CD4-positive, alpha-beta T cell (primary cell): ENCODE measurements at regions not wholly inside any gene's neighbourhood (a gene's known extent, or its start where the extent isn't known, plus 50 kb on each side); places are given as distances from the start of the nearest gene placed in this dataset.

Source experiments
- ATAC-seq: fragments of 200-7000 bp; cut with Tn5 transposase; one replicate; pipeline ENCODE4 v1.10.0; 2022; ENCODE audit warnings: mild to moderate bottlenecking; ENCODE audit not compliant: poor library complexity
- CTCF ChIA-PET: fragments of 350-600 bp; sonication (Branson Sonifier 250); formaldehyde crosslinking; loops from one replicate; lab custom pipeline; 2021; ENCODE audit warnings: antibody characterized with exemption, inconsistent platforms; lab: Charles Lee
- POLR2A ChIA-PET: fragments of 350-600 bp; sonication (Branson Sonifier 250); formaldehyde crosslinking; loops from one replicate; lab custom pipeline; 2021; ENCODE audit warnings: antibody characterized with exemption, inconsistent platforms; lab: Charles Lee
- DNase-seq, 14 experiments: peaks; one replicate each; pipeline ENCODE4 v3.0.0-alpha.2; 2013 to 2020; ENCODE audit warnings: mixed read lengths in 2 of 14
- H3K27ac ChIP-seq, 2 donors: one replicate each; pipeline versions ENCODE4 v1.5.1 to v1.7.0; 2013; ENCODE audit warnings: low read length in 2 of 2, low read depth in 1 of 2, mild to moderate bottlenecking in 1 of 2
- H3K27me3 ChIP-seq, 2 experiments: 1 replicate in 1 of 2; 2 replicates in 1 of 2; pipeline versions ENCODE4 v1.6.1 to v1.7.0; 2013; ENCODE audit warnings: low read length in 2 of 2, control low read depth in 1 of 2, mild to moderate bottlenecking in 1 of 2, moderate library complexity in 1 of 2; ENCODE audit not compliant: insufficient read depth in 2 of 2, control insufficient read depth in 1 of 2
- H3K36me3 ChIP-seq: one replicate; pipeline ENCODE4 v1.6.1; 2013; ENCODE audit warnings: low read length, control low read depth; ENCODE audit not compliant: insufficient read depth
- H3K4me1 ChIP-seq: one replicate; pipeline ENCODE4 v1.6.1; 2013; ENCODE audit warnings: low read length, control low read depth; ENCODE audit not compliant: insufficient read depth
- H3K4me3 ChIP-seq: one replicate; pipeline ENCODE4 v1.5.1; 2013; ENCODE audit warnings: mild to moderate bottlenecking, low read length, moderate library complexity
- H3K9me3 ChIP-seq, 2 experiments: 1 replicate in 1 of 2; 2 replicates in 1 of 2; pipeline versions ENCODE4 v1.6.1 to v1.7.0; 2013; ENCODE audit warnings: low read length in 2 of 2, mild to moderate bottlenecking in 2 of 2, control low read depth in 1 of 2, moderate library complexity in 1 of 2; ENCODE audit not compliant: control insufficient read depth in 1 of 2, insufficient read depth in 1 of 2
- H3K27ac Mint-ChIP-seq: one replicate; pipeline ENCODE4 v1.8.0; 2020; ENCODE audit warnings: mixed read lengths
- H3K27me3 Mint-ChIP-seq: one replicate; pipeline ENCODE4 v1.8.0; 2021; ENCODE audit warnings: mixed read lengths
- H3K36me3 Mint-ChIP-seq: one replicate; pipeline ENCODE4 v1.8.0; 2021; ENCODE audit warnings: low read depth, mixed read lengths
- H3K4me1 Mint-ChIP-seq: one replicate; pipeline ENCODE4 v1.8.0; 2021; ENCODE audit warnings: low read depth, mixed read lengths
- H3K4me3 Mint-ChIP-seq: one replicate; pipeline ENCODE4 v1.8.0; 2020; ENCODE audit warnings: mild to moderate bottlenecking, mixed read lengths
- H3K9me3 Mint-ChIP-seq: one replicate; pipeline ENCODE4 v1.8.0; 2020; ENCODE audit warnings: mixed read lengths
- CTCF ChIP-seq: fragments of 200-600 bp; IDR thresholded peaks from one replicate; pipeline ENCODE4 v1.8.0; 2022; ENCODE audit warnings: antibody characterized with exemption, mild to moderate bottlenecking
- intact Hi-C, 2 experiments: fragments of 100-400 bp; cut with DNase I in 1 of 2; cut with micrococcal nuclease in 1 of 2; formaldehyde crosslinking; loops; one replicate each; pipeline versions ENCODE4 v1.15.1 to v1.9.0; 2023 to 2025; cut with DNase I, micrococcal nuclease

DNA sequence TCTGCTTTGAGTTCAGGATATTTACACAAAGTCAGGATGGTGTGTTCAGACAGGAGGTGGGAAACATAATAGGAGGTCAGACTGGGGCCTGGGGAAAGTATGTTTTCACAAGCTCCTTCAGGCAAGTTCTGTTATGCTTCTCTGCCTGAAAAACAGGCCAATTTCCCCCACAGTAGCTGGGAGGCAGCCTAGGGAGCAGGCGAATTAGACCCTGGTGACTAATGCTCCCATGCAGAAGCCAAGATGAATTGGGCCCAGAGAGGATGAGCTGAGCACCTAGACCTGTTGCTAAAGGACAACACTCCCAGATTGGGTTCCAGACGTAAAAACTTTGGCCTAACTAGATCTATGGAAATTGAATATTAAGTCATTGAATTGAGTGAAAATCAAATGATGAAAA is 142.2 kb upstream of the MAP3K7 start:
- Histone ChIP-seq H3K4me3 (no peak overlapping the region), H3K27ac (no peak overlapping the region), H3K4me1 (no peaks in the 10 kb centered on the region), H3K9me3 (no peaks in the 10 kb centered on the region), H3K27me3 (no peaks in the 10 kb centered on the region), H3K36me3 (no peaks in the 10 kb centered on the region)
- CTCF ChIA-PET = no interaction called here
- Mint-ChIP-seq H3K27me3 (no peaks in the 10 kb centered on the region), H3K4me3 (no peak overlapping the region), H3K27ac (no peak overlapping the region), H3K36me3 (no peaks in the 10 kb centered on the region), H3K4me1 (no peaks in the 10 kb centered on the region), H3K9me3 (no peaks in the 10 kb centered on the region)
- intact Hi-C loops = no loop called here
- ATAC-seq = no peak
- no peak for DNase-seq
- no peak for TF ChIP-seq CTCF
- POLR2A ChIA-PET = no interaction called here

- no peak for TF ChIP-seq CTCF
- Mint-ChIP-seq H3K27me3 (peaks cover 31% of the 10 kb centered on the region), H3K36me3 (no peaks in the 10 kb centered on the region), H3K4me3 (no peak overlapping the region), H3K27ac (no peak overlapping the region), H3K4me1 (no peaks in the 10 kb centered on the region), H3K9me3 (no peaks in the 10 kb centered on the region)
- ChIA-PET CTCF (no interaction called here), POLR2A (no interaction called here)
- intact Hi-C loops = no loop called here
- no peaks in the 10 kb centered on the region for H3K4me1 ChIP-seq
- H3K27me3 ChIP-seq = no peaks in the 10 kb centered on the region
- no peak overlapping the region for H3K27ac ChIP-seq
- H3K9me3 ChIP-seq = no peaks in the 10 kb centered on the region
- H3K4me3 ChIP-seq = no peak overlapping the region
- DNase-seq = no peak
- H3K36me3 ChIP-seq = no peaks in the 10 kb centered on the region
- no peak for ATAC-seq
Observed at GRCh38 chr6:90722648-90723047, 135.8 kb upstream of the MAP3K7 start.

- H3K4me3 ChIP-seq = no peak overlapping the region
Observed at GRCh38 chr6:90720404-90720803, 133.5 kb upstream of the MAP3K7 start.

More at GRCh38 chr6:90720404-90720803, 133.5 kb upstream of the MAP3K7 start:
- no peak overlapping the region for H3K27ac Mint-ChIP-seq
- no peak for DNase-seq
- no peaks in the 10 kb centered on the region for H3K36me3 Mint-ChIP-seq
- H3K27ac ChIP-seq = no peak overlapping the region
- CTCF ChIA-PET = no interaction called here
- TF ChIP-seq CTCF = no peak
- no peak overlapping the region for H3K4me3 Mint-ChIP-seq
- ATAC-seq = no peak
- no peaks in the 10 kb centered on the region for H3K4me1 ChIP-seq
- peaks cover 37% of the 10 kb centered on the region for H3K27me3 Mint-ChIP-seq
- H3K9me3 ChIP-seq = no peaks in the 10 kb centered on the region
- H3K4me1 Mint-ChIP-seq = no peaks in the 10 kb centered on the region
- POLR2A ChIA-PET = no interaction called here
- no peaks in the 10 kb centered on the region for H3K27me3 ChIP-seq
- intact Hi-C loops = no loop called here
- H3K9me3 Mint-ChIP-seq = no peaks in the 10 kb centered on the region
- no peaks in the 10 kb centered on the region for H3K36me3 ChIP-seq
